Memory B cell (primary cell): ENCODE measurements at regions not wholly inside any gene's neighbourhood (a gene's known extent, or its start where the extent isn't known, plus 50 kb on each side); places are given as distances from the start of the nearest gene placed in this dataset.

Experiments
- ATAC-seq: fragments of 150-1000 bp; cut with Tn5 transposase; 2 replicates; pipeline ENCODE4 v1.10.0; 2021; ENCODE audit warnings: low read depth, mild to moderate bottlenecking, moderate library complexity
- DNase-seq, 2 donors: peaks; one replicate each; pipeline ENCODE4 v3.0.0; 2022; ENCODE audit warnings: low spot score in 2 of 2
- H3K27ac Mint-ChIP-seq: one replicate; pipeline ENCODE4 v1.8.0; 2022; ENCODE audit warnings: mild to moderate bottlenecking, moderate library complexity, mixed read lengths
- H3K27me3 Mint-ChIP-seq: one replicate; pipeline ENCODE4 v1.8.0; 2022; ENCODE audit warnings: mixed read lengths
- H3K36me3 Mint-ChIP-seq: one replicate; pipeline ENCODE4 v1.8.0; 2022; ENCODE audit warnings: mild to moderate bottlenecking, mixed read lengths
- H3K4me1 Mint-ChIP-seq: one replicate; pipeline ENCODE4 v1.8.0; 2022; ENCODE audit warnings: mixed read lengths
- H3K4me3 Mint-ChIP-seq: one replicate; pipeline ENCODE4 v1.8.0; 2022; ENCODE audit warnings: mild to moderate bottlenecking, moderate library complexity, mixed read lengths
- H3K9me3 Mint-ChIP-seq: one replicate; pipeline ENCODE4 v1.8.0; 2022; ENCODE audit warnings: mixed read lengths

DNA sequence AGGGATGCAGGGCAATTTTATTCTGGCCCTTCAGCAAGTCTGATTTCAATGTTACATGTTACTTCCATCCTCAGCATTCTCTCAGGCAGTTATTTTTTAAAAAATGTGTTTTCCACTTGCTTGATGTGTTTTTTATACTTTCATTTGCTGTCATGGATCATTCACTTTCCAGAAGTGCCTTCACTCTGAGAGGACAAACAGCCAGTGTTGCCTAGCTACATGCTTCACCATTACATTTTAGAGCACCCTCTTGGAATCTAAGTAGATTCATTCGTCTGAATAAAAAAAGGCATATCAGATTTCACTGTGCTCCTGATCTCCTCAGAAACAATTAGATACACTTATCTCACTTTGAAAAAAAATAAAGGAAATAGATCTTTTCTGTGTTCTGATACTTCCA, 93.6 kb upstream of the POU1F1 start:
- no peak for ATAC-seq
- no peak overlapping the region for H3K4me3 Mint-ChIP-seq

GRCh38 chr3:87367736-87368135, 91.4 kb upstream of the POU1F1 start:
- ATAC-seq (no peak), DNase-seq (no peak)
- H3K9me3 Mint-ChIP-seq, result no peaks in the 10 kb centered on the region
- H3K4me1 Mint-ChIP-seq, result no peaks in the 10 kb centered on the region
- H3K27me3 Mint-ChIP-seq, result peaks cover 3% of the 10 kb centered on the region
- no peaks in the 10 kb centered on the region for H3K36me3 Mint-ChIP-seq
- H3K4me3 Mint-ChIP-seq, result no peak overlapping the region
- H3K27ac Mint-ChIP-seq, result no peak overlapping the region

More for the DNA sequence above, 93.6 kb upstream of the POU1F1 start:
- Mint-ChIP-seq H3K9me3 (no peaks in the 10 kb centered on the region), H3K27me3 (peaks cover 6% of the 10 kb centered on the region), H3K36me3 (no peaks in the 10 kb centered on the region), H3K27ac (no peak overlapping the region), H3K4me1 (no peaks in the 10 kb centered on the region)
- no peak for DNase-seq

- no peaks in the 10 kb centered on the region for H3K36me3 Mint-ChIP-seq
- ATAC-seq, result no peak
- H3K27ac Mint-ChIP-seq, result no peak overlapping the region
- no peak overlapping the region for H3K4me3 Mint-ChIP-seq
- no peaks in the 10 kb centered on the region for H3K4me1 Mint-ChIP-seq
- DNase-seq, result no peak
- no peaks in the 10 kb centered on the region for H3K9me3 Mint-ChIP-seq
- peaks cover 3% of the 10 kb centered on the region for H3K27me3 Mint-ChIP-seq
Measured at GRCh38 chr3:87363721-87364120, 87.3 kb upstream of the POU1F1 start.

GRCh38 chr3:87361956-87362355, 85.6 kb upstream of the POU1F1 start:
- ATAC-seq, result no peak
- Mint-ChIP-seq H3K36me3 (no peaks in the 10 kb centered on the region), H3K4me3 (no peak overlapping the region), H3K27me3 (peaks cover 2% of the 10 kb centered on the region), H3K27ac (no peak overlapping the region), H3K9me3 (no peaks in the 10 kb centered on the region), H3K4me1 (no peaks in the 10 kb centered on the region)
- DNase-seq, result no peak

DNA sequence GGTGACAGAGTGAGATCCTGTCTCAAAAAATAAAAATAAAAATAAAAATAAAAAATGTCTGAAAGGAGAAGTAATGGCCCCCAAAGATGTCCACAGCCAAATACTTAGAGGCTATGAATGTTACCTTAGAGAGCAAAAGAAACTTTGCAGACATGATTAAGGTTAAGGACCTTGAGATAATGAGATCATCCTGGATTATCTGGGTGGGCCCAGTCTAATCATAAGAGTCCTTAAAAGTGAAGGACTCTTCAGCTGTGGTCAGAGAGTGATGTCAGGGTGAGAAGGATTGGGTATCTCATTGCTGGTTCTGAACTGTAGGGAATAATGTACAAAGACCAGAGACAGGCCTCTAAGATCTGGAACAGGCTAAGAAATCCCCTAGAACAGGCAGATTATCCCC, 84.9 kb upstream of the POU1F1 start:
- no peaks in the 10 kb centered on the region for H3K27me3 Mint-ChIP-seq
- no peaks in the 10 kb centered on the region for H3K36me3 Mint-ChIP-seq
- ATAC-seq (no peak), DNase-seq (no peak)
- H3K9me3 Mint-ChIP-seq, result no peaks in the 10 kb centered on the region
- no peak overlapping the region for H3K4me3 Mint-ChIP-seq
- H3K4me1 Mint-ChIP-seq, result no peaks in the 10 kb centered on the region
- H3K27ac Mint-ChIP-seq, result no peak overlapping the region

DNA sequence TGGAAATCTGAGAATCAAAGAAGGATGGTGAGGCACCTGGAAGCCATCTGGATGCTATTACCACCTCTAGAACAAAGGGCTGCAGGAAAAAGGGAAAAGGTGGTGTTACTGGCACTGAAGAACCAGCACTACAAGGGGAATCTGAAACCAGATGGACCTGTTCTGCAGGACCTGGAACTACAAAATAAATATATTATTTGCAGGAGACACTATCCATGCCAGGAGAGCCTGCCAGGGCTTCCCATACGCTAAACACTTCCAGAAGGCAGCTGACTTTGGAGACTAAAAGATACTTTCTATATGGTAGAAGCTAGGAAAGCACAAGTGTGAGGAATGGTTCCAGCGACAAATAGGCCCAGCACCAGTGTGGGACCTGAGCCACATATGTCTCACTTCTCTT, 83.4 kb upstream of the POU1F1 start:
- Mint-ChIP-seq H3K36me3 (no peaks in the 10 kb centered on the region), H3K4me3 (no peak overlapping the region), H3K27me3 (no peaks in the 10 kb centered on the region), H3K4me1 (no peaks in the 10 kb centered on the region), H3K9me3 (peaks cover 6% of the 10 kb centered on the region), H3K27ac (no peak overlapping the region)
- no peak for DNase-seq
- ATAC-seq, result no peak

GRCh38 chr3:87359025-87359424, 82.6 kb upstream of the POU1F1 start:
- ATAC-seq, result no peak

DNA sequence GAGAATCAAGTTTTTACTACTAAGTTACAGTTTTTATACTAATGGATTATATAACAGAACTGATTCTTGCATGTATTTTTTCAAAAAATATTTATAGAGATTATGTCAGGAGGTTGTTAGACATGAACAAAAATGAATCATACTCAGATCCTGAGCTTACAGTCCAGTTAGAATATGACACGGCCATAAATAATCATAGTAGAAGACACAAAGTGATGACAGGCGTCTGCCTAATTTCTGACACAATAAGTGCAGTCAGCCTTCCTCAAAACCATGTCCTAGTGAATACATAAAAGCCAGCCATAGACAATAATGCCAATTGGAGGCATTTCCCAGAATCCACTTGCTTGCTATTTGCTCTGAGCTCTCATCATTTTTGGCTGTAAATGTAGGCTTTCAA, 81.7 kb upstream of the POU1F1 start:
- Mint-ChIP-seq H3K4me3 (no peak overlapping the region), H3K9me3 (peaks cover 6% of the 10 kb centered on the region), H3K4me1 (no peaks in the 10 kb centered on the region), H3K27ac (no peak overlapping the region), H3K36me3 (no peaks in the 10 kb centered on the region), H3K27me3 (peaks cover 1% of the 10 kb centered on the region)
- DNase-seq (no peak), ATAC-seq (no peak)

More at GRCh38 chr3:87359025-87359424, 82.6 kb upstream of the POU1F1 start:
- no peak for DNase-seq
- H3K36me3 Mint-ChIP-seq, result no peaks in the 10 kb centered on the region
- H3K9me3 Mint-ChIP-seq, result peaks cover 6% of the 10 kb centered on the region
- no peaks in the 10 kb centered on the region for H3K27me3 Mint-ChIP-seq
- no peak overlapping the region for H3K27ac Mint-ChIP-seq
- no peak overlapping the region for H3K4me3 Mint-ChIP-seq
- no peaks in the 10 kb centered on the region for H3K4me1 Mint-ChIP-seq

DNA sequence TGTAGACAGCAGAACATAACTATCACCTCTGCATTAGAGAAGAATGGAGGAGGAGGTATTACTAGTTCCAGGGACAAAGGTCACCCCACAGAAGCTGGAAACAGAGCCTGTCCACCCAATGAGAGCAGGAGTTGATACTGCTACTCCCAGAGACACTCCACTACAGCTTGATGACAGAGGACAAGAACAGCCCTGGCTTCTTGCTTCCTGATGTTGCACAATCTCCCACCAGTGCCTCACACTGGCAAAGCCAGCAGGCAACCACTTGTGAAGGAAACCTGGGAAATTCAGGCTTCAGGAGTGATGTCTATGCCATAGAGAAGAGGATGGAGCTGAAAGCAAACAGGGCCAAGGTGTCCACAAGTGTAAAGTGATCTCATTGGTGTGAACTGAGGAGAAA, 78.0 kb upstream of the POU1F1 start:
- Mint-ChIP-seq H3K9me3 (peaks cover 6% of the 10 kb centered on the region), H3K4me1 (no peaks in the 10 kb centered on the region), H3K27me3 (peaks cover 1% of the 10 kb centered on the region), H3K4me3 (no peak overlapping the region), H3K36me3 (no peaks in the 10 kb centered on the region), H3K27ac (no peak overlapping the region)
- DNase-seq (no peak), ATAC-seq (no peak)

DNA sequence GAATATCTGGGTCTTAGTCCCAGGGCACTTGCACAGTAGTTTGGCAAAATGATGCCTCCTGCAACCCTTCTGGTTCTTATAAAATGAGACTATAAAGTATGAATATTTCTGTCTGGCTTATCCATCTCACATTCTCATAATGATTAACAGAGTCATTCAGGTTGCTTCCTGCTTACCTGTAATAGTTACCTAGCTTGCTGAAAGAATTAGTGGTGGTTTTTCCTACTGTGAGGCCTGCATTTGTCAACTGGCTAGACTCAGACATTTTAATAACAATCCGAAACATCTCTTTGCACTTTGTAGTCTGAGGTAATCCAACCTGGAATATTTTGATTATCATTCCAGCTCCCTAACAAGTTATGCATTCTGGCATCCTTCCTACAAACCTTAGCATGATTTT, 75.6 kb upstream of the POU1F1 start:
- Mint-ChIP-seq H3K9me3 (peaks cover 6% of the 10 kb centered on the region), H3K36me3 (no peaks in the 10 kb centered on the region), H3K27ac (no peak overlapping the region), H3K4me3 (no peak overlapping the region), H3K27me3 (peaks cover 1% of the 10 kb centered on the region), H3K4me1 (no peaks in the 10 kb centered on the region)
- ATAC-seq (no peak), DNase-seq (no peak)

GRCh38 chr3:87350367-87351199, 74.2 kb upstream of the POU1F1 start:
- Mint-ChIP-seq H3K4me1 (no peaks in the 10 kb centered on the region), H3K36me3 (no peaks in the 10 kb centered on the region), H3K9me3 (peaks cover 3% of the 10 kb centered on the region), H3K4me3 (no peak overlapping the region), H3K27me3 (peaks cover 1% of the 10 kb centered on the region), H3K27ac (no peak overlapping the region)
- peak; percentile 88 for ATAC-seq
- DNase-seq, result peak in 1 of 2 donors; percentile 26

DNA sequence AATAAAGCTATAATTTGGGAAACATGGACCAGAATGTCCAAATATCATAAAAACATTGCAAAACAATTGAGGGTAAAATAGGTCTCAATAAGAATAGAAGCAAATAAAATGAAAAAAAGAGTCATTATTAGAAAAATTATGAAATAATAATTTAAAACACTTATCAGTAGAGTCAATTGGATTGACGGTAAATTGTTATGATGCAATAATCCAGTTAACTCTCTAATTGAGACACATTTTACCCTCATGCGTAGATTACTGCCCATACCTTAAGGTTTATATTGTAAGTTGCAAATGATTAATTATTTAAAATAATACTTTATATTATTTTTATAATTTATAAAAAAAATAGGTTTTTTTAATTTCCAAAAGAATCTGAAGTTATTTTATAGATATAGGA, 73.4 kb upstream of the POU1F1 start:
- Mint-ChIP-seq H3K4me3 (no peak overlapping the region), H3K27ac (no peak overlapping the region), H3K27me3 (peaks cover 3% of the 10 kb centered on the region), H3K9me3 (no peaks in the 10 kb centered on the region), H3K4me1 (no peaks in the 10 kb centered on the region), H3K36me3 (no peaks in the 10 kb centered on the region)
- DNase-seq (no peak), ATAC-seq (no peak)

DNA sequence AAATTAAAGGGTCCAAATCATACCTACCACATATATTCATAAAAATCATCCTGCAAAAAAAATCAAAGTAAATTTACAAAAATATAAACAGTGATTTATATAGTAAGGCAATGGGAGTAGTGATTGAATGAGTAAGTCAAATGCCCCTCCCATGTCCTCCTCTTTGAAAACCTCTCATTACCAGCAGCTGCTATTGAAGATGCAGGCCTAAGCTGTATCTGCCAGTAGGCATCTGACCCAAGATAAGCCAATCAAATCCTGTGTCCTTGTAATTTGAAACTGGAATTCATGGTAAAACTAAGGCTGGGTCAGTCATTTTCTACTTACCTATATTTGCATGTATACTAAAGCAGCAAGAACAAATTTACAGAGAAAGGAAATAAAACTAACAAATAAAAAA, 60.4 kb upstream of the POU1F1 start:
- ATAC-seq, result no peak
- Mint-ChIP-seq H3K4me3 (no peak overlapping the region), H3K27ac (no peak overlapping the region), H3K36me3 (no peaks in the 10 kb centered on the region), H3K27me3 (peaks cover 2% of the 10 kb centered on the region), H3K9me3 (peaks cover 2% of the 10 kb centered on the region), H3K4me1 (peaks cover 2% of the 10 kb centered on the region)
- no peak for DNase-seq

- Mint-ChIP-seq H3K36me3 (no peaks in the 10 kb centered on the region), H3K27me3 (peaks cover 2% of the 10 kb centered on the region), H3K9me3 (peaks cover 2% of the 10 kb centered on the region), H3K4me1 (peaks cover 2% of the 10 kb centered on the region), H3K4me3 (no peak overlapping the region), H3K27ac (no peak overlapping the region)
- ATAC-seq (no peak), DNase-seq (no peak)
Measured at GRCh38 chr3:87335931-87336330, 59.5 kb upstream of the POU1F1 start.

GRCh38 chr3:87333393-87333892, 57.1 kb upstream of the POU1F1 start:
- ATAC-seq (no peak), DNase-seq (no peak)
- Mint-ChIP-seq H3K27me3 (peaks cover 2% of the 10 kb centered on the region), H3K4me1 (peaks cover 2% of the 10 kb centered on the region), H3K9me3 (no peaks in the 10 kb centered on the region), H3K4me3 (no peak overlapping the region), H3K27ac (no peak overlapping the region), H3K36me3 (no peaks in the 10 kb centered on the region)
